Kidney tubule cell (primary cell): ENCODE measurements at regions not wholly inside any gene's neighbourhood (a gene's known extent, or its start where the extent isn't known, plus 50 kb on each side); places are given as distances from the start of the nearest gene placed in this dataset.
A peak's percentile ranks its signal among the peaks of the same experiment; 100 is the strongest.
"Not testable (repeated sequence)": the region's sequence is repeated elsewhere in the genome, so short reads cannot be mapped to it uniquely, and the experiment has no call there.

ENCODE experiments used
- DNase-seq: peaks from one replicate; pipeline ENCODE4 v3.0.0-alpha.2; 2018; ENCODE audit warnings: low spot score

DNA sequence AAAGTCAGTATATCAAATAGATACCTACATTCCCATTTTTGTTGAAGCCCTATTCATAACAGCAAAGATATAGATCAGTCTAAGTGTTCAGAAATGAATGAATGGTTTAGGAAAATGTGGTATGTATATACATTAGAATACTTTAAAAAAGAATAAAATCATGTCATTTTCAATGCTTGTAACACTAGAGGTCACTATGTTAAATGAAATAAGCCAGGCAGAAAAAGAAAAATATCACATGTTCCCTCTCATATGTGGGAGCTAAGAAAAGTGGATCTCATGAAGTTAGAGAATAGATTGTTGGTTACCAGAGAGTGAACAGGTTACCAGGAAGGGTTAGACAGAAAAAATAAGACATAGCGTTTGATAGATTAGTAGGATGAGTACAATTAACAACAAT lies 1111.0 kb upstream of the SLC39A10 start:
- peak; percentile 2 for DNase-seq

DNA sequence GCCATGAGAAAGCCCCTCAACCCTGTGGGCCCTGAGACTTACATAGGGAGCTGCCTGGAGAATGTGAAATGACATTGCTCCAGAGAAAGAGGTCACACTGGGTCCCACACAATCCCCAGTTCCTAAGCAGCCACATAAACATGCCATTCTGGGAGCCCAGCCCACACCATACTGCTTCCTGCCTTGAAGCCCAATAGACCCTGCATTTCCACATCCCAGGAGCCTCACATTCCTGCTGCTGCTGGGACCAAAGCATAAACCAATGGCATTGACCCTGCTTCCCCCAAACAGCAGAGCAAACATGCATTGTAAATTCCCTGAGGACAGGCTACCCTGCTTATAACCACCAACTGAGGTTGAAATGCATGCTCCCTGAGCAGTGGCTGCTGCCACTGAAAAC lies 1117.6 kb upstream of the SLC39A10 start:
- DNase-seq, result no peak

DNA sequence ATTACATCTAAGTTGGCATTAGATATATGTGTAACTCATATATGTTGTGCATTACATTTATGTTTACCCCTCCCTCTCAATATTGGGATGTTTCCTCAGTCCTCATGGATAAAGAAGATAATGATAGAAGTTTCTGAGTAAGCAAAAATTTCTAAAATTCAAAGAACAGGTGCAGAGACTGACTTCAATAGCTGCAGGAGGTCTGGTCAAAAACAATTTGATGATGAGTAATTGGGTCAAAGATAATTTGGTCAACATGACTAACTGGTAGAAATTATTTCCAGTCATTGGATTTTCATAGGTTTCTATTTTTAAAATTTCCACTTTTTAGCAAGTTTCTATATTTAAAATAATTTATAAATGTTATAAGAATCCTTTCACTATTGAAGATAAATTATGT lies 1130.9 kb upstream of the SLC39A10 start:
- DNase-seq, result no peak

DNA sequence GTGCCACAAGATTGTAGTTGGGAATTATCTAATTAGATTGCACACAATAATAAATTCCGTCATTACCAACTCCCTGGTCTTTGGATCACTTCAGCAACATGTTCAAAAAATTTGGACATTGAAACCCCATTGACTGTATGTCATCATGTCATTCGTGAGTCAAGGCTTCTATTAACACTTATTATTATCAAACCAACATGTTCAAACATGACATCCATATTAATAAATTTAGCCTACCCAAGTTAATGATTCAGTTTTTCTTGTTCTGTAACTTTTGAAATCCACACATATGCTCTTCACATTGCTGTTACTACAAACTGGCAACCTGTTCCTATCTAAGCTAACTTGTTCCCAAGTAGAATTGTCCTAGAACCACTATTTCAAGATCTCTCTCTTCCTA lies 1142.7 kb upstream of the SLC39A10 start:
- DNase-seq, result no peak

DNA sequence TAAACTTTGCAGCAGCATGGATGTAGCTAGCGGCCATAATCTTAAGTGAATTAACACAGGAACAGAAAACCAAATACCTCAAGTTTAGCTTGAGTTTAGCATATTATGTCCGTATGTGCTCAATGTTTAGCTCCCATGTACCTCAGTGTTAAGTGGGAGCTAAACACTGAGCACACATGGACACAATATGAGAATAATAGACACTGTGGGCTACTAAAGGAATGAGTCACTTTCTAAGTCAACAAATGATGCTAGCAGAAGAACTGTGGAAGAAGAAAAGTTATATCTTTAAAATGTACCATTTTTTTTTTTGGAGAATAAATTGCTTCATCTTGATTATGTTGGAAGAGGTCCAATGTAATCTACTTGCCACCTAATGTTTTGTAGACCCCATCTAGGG lies 1146.0 kb upstream of the SLC39A10 start:
- not testable (repeated sequence) for DNase-seq

DNA sequence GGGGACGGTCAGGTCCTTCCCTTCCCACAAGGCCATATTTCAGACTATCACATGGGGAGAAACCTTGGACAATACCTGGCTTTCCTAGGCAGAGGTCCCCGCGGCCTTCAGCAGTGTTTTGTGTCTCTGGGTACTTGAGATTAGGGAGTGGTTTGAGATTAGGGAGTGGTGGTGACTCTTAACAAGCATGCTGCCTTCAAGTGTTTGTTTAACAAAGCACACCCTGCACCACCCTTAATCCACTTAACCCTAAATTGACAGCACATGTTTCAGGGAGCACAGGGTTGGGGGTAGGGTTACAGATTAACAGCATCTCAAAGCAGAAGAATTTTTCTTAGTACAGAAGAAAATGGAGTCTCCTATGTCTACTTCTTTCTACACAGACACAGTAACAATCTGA lies 1152.2 kb upstream of the SLC39A10 start:
- DNase-seq, result not testable (repeated sequence)

DNA sequence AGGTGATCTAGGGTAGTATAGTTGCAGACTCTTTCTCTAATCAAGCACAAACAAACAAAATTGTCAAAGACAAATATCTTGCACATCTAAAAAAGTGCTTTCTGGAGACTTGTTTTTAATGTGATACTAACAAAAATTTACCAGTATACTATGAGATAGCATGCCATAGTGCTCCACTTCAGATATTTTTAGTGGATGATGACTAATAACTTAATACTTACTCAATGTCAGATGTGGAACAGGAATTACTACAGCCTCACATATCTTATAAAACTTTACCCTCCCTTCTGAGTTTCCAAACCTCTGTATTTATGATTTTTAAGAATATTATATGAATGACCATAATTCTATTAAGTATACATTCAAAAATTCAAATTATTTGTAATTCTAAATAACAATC lies 1162.0 kb upstream of the SLC39A10 start:
- DNase-seq, result no peak

DNA sequence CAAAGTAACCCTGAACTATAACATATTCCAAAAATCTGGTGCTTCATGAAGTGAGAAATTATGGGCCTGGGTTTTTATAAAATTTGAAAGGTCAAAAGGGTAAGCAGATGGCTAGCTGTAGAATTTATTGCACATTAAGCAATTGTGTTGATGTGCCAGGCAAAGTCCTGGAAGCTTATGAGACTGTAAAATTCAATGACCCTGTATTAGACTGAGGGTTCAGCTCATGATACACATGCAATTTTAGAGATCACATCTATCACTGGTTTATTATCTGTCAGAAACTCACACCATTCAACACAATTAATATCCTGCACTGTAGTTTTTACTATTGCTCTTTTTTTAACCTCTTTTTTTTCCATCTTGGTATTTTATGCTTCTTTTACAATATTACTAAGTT lies 1162.6 kb upstream of the SLC39A10 start:
- no peak for DNase-seq

DNA sequence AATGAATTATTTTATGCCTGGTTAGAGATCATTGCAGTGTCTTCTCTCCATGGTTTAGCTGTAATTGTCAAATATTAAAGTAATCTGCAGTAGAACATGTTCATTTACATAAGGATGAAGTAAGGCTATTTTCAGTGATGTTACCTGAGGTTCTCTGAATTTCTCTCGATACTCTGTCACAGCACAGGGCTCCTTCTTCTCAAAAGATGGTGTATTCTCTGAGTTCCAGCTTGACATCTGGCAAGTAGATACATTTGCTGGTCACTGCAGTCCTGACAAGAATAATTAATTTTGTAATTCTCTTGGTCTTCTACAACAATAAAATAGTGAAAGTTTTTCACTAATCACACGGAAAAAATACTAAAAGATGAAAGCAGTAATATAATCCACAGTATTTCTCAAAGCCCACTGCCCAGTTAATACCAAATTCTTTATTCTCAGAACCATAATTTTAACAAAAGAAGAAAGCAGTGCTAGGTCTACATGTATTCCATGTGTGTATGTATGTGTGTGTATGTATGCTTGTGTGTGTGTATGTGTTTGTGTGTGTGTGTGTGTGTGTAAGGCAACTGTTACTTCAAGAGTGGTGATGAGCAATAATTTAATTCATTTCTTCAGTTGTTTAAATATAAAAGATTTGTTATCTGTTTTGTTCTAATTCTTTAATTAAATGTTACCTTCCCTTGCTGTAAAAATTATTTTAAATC lies 1165.5 kb upstream of the SLC39A10 start:
- DNase-seq, result no peak

DNA sequence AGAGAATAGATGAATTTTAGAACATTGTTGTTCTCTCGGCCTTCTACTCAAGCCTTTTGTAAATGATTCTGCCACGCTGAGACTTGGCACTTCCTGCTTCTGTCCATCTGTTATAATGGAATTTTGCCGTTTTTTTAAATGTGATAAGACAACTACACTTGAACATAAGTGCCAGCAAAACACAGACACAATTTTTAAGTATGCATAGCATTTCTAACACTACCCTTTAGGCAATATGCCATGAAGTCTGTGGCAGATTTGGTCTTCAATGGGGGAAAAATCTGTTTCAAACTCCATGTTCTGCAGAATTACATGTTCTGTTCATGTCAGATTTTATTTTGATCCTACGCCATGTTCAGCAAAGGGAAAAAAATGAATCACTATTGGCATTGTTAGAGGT lies 1170.7 kb upstream of the SLC39A10 start:
- no peak for DNase-seq

DNA sequence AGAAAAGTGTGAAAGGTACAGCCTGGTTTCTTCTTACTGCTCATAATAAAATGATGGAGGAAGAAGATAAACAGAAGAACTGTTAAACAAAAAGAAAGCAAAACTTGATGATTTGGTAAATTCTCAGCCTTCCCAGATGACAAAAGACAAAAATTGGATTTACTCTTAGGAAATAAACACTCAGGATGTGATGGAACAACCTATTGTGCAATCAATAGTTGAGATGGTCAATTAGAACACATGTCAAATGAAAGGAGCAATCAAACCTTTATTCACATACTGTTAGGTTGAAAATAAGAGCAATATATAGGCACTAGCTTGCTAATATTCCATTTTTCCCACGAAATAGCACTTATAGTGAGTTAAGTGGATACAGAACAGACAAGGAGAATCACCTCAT lies 1174.0 kb upstream of the SLC39A10 start:
- no peak for DNase-seq

DNA sequence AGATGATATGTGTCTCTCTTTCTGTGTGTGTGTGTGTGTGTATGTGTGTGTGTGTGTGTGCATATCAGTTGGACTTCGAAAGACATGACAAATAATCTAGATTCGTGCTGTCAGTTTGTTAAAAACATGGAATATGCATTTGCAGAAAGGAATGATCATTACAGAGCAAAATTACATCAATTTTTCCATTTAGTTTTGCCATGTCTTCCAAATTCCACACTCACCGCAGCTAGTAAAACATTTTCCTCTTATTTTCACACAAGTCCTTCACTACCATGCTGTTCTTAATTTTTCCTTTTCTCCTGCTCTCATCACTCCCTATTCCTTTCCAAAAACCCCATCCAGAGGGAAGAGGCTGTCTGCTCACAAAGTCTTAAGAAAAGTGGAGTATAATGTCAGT lies 1191.4 kb upstream of the SLC39A10 start:
- no peak for DNase-seq

DNA sequence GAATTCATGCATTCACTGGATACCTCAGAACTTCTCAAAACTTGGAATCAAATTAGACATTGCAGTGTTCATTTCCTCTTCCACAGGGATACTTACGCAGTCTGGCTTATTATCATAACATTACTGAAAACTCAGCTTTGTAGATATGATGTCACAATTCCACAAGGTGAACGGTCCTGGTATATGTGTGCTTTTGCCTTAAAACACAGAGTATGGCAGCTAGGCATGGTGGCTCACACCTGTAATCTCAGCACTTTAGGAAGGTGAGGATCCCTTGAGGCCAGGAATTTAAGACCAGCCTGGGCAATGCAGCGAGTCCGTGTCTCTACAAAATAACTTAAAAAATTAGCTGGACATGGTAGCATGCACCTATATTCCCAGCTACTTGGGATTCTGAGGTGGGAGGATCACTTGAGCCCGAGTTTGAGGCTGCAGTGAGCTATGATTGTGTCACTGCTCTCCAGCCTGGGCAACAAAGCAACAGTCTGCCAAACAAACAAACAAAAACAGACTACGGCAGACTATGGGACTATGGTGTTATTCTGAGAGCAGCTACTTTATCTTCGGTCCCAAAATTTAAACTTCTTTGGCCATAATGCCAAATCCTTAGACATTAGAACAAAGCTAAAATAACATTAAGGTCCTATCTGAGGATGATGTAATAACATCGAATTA lies 1191.9 kb upstream of the SLC39A10 start:
- DNase-seq, result no peak

DNA sequence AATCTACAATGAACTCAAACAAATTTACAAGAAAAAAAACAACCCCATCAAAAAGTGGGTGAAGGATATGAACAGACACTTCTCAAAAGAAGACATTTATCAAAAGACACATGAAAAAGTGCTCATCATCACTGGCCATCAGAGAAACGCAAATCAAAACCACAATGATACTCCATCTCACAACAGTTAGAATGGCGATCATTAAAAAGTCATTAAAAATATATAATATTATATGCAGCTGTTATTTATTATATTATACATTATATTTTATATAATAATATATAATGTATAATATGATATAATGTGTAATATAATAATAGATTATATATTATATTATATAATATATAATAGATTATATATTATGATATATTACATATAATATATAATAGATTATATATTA lies 1194.1 kb upstream of the SLC39A10 start:
- DNase-seq, result not testable (repeated sequence)

DNA sequence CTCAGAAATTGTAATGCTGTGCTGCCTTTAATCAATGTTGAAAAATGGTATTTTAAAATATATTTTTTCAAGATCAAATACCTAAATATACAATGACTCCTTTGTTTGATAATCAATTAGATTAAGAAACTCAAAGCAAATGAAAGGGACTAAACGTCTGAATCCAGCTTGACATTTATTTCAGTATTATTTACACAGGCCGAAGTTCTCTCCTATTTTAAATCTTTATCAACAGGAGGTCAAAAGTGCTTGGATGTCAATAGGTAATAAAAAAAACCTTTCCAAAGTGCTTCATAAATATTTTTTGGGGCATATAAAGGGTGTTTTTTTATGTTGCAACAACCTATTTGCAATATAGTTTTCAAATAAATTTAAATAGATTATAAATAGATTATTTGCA lies 1201.7 kb upstream of the SLC39A10 start:
- DNase-seq, result no peak

DNA sequence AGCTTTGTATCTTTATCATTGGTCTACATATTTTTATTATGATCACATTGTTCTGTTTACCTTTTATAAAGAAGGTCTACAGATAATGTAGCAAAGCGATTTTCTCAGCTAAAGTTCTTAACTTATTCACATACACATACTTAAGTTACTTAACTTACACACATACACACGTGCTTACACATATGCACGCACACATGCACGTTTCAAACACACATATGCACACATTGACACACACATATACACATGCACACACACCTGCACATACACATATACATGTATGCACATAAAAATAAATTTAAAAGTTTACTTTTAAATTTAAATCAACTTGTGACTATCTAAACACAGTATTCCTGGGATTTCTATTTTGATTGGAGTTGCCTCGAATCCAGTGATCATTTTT lies 1204.5 kb upstream of the SLC39A10 start:
- no peak for DNase-seq

DNA sequence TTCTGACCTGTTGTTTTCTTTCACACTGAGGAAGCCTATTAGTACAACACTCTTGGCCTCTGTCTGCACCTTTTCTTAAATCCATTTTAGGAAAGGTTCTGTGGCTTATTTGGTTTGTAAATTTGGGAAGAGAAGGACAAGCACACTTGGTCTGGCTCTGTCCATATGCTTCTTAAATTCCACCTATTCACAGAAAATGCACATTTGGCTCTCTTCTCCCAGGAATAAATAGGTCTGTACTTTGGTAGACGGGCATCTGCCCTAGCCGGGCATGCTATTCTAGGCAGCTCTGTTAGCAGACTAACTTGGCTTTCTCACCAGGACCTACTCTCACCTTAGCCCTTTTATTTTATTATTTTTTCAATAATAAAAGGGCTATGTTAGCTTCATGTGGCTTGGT lies 1211.8 kb upstream of the SLC39A10 start:
- DNase-seq, result no peak

DNA sequence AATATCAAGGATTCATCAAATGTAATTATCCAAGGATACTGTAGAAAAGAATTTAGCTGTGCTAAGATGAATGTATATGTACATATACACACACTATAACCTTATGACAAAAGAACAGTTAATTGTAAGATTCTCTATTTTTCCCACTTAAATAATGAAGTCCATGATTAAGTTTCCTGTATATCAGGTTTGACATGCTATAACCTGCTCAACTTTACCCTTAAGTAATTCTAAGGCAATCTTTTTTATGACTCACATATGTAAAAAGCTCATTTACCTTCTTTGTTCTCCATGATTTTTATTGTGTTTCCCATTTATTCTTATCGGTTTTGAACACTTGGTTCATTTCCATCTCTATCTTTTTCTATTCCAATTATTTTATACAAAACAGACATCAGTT lies 1213.1 kb upstream of the SLC39A10 start:
- DNase-seq, result no peak

DNA sequence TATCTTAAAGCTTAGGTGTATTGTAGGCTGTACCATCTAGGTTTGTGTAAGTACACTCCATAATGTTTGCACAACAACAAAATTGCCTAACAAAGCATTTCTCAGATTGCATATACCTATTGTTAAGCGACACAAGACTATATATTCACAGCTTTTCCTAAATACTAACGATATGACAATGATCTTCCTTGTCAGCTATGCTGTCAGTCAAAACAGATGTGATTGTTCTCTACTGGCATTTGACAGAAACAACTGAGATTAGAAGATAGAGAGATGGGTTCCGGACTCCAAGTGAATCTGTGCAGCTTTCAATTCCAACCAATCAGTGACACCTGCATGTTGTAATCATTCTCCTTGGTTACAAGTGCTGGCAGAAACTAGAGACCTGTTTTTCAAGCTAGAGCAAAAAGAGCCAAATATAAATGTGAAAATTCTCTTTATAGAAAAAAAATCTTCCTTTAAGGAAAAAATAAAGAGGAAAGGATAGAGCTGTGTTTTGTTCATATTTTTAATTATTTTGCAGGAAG lies 1232.3 kb upstream of the SLC39A10 start:
- no peak for DNase-seq

DNA sequence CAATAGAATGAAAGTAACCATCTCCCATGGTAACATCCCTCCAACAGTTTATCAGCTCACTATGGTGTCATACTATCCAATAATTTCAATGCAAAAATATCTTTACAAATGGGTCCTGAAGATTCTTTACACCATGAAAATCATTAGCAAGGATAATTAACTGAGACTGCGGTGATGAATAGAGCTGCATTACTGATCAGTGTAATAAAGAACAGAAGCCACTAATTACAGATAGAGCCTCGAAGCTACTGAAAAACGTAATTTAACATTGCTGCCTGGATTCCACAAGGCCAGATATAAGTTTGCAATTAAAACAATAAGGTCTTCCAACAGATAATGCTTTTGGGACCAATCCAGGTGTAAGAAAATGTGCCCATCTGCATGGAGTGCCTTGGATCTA lies 1245.8 kb upstream of the SLC39A10 start:
- no peak for DNase-seq

DNA sequence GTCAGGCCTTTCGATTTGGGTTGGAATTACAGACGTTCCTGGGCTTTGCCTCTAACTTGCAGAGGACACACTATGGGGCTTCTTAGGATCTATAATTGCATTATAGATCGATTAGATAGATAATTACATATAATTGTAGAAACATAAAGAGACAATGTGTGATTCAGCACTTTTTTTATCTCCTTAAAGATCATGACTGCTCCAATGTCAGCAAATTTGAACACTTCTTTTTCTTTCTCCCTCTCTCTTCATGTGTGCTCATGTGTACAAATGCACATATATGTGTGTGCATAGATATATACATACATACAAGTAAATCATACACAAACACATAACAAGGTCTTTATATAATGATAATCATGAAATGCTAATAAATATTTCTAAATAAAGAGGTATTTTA lies 1261.2 kb upstream of the SLC39A10 start:
- no peak for DNase-seq

DNA sequence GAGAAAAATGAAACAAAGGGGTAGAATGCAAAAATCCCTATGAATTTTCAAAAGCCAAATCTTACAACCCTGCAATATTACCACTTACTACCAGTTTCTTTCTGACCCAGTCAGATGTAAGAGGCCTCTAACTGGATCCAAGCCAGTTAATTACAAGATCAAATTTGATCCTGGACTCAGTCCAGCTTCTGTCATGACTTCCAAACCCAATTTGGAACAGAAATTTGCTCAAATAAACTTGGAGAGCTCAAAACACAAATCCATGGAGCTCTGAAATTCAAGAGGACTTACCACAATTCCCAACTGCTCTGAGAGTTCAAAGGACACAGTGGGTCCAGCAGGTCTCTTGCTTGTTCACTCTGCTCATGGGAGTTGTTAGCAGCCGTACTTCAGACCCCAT lies 1271.7 kb upstream of the SLC39A10 start:
- no peak for DNase-seq

DNA sequence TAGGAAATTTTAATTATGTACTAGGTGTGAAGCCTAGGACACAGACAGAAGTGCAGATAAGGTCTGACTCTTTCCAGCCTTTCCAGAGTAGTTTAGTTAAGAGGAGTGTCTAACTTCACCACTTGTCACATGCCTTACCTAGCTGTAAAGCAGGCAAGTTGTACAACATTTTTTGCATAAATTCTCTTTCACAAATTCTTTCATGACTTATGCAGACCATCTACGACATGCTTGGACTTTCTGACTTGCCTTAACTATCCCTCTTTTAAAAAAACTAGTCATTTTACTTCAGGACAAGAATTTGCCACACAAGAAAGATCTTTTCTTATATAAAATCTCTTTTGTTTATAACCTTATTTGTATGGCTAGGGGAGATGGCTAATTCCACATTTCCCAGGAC lies 1273.6 kb upstream of the SLC39A10 start:
- DNase-seq, result peak; percentile 3

DNA sequence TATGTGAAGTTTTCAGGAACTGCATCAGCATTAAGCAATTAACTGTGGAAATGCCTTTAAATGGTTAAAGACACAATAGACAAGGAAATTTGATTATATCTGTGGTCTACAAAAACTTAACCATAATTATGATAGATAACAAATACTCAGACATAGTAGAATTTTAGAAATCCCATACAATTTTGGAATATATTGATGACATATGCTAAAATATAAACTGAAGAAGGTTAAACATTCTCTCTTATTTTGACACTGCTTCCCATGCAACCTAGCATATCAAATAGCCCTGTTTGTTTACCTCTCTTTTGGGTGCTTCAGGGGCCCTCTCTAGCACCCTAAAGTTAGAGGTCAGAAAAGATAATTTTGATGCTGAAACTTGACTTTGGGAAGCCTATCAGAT lies 1274.8 kb upstream of the SLC39A10 start:
- no peak for DNase-seq
